Endodermal cell (in vitro differentiated cells): ENCODE measurements at regions not wholly inside any gene's neighbourhood (a gene's known extent, or its start where the extent isn't known, plus 50 kb on each side); places are given as distances from the start of the nearest gene placed in this dataset.

ENCODE experiments used
- DNase-seq: peaks from one replicate; pipeline ENCODE4 v3.0.0-alpha.2; 2017
- H3K27ac ChIP-seq: 2 replicates; pipeline ENCODE4 v1.5.1; 2013; ENCODE audit warnings: mild to moderate bottlenecking, low read depth, low read length, moderate library complexity
- H3K27me3 ChIP-seq: 2 replicates; pipeline ENCODE4 v1.6.1; 2013; ENCODE audit warnings: mild to moderate bottlenecking, low read length, moderate library complexity; ENCODE audit not compliant: insufficient read depth, control insufficient read depth, poor library complexity, severe bottlenecking
- H3K36me3 ChIP-seq: 2 replicates; pipeline ENCODE4 v1.7.0; 2013; ENCODE audit warnings: mild to moderate bottlenecking, low read length, moderate library complexity; ENCODE audit not compliant: control insufficient read depth, insufficient read depth
- H3K4me1 ChIP-seq: one replicate; pipeline ENCODE4 v1.7.0; 2013; ENCODE audit warnings: low read length; ENCODE audit not compliant: control insufficient read depth, insufficient read depth
- H3K4me3 ChIP-seq: 2 replicates; pipeline ENCODE4 v1.5.1; 2013; ENCODE audit warnings: mild to moderate bottlenecking, low read length, moderate library complexity
- H3K9ac ChIP-seq: 2 replicates; pipeline ENCODE4 v1.6.1; 2013; ENCODE audit warnings: mild to moderate bottlenecking, low read length, moderate library complexity; ENCODE audit not compliant: poor library complexity, severe bottlenecking; ENCODE audit errors: extremely low read depth
- H3K9me3 ChIP-seq: 2 replicates; pipeline ENCODE4 v1.6.1; 2013; ENCODE audit warnings: mild to moderate bottlenecking, low read length, moderate library complexity; ENCODE audit not compliant: control insufficient read depth
- H3K27ac Mint-ChIP-seq: 2 replicates; pipeline ENCODE4 v1.8.0; 2020; ENCODE audit warnings: mixed read lengths
- H3K27me3 Mint-ChIP-seq: 2 replicates; pipeline ENCODE4 v1.8.0; 2021; ENCODE audit warnings: mild to moderate bottlenecking, mixed read lengths; ENCODE audit not compliant: insufficient read depth
- H3K36me3 Mint-ChIP-seq: 2 replicates; pipeline ENCODE4 v1.8.0; 2020; ENCODE audit warnings: low read depth, mixed read lengths
- H3K4me1 Mint-ChIP-seq: 2 replicates; pipeline ENCODE4 v1.8.0; 2020; ENCODE audit warnings: mixed read lengths
- H3K4me3 Mint-ChIP-seq: 2 replicates; pipeline ENCODE4 v1.8.0; 2020; ENCODE audit warnings: mild to moderate bottlenecking, moderate library complexity, mixed read lengths
- H3K9me3 Mint-ChIP-seq: 2 replicates; pipeline ENCODE4 v1.8.0; 2020; ENCODE audit warnings: mild to moderate bottlenecking, mixed read lengths
- CTCF ChIP-seq: fragments of 200-600 bp; sonication (generic); conservative IDR thresholded peaks from 2 replicates; pipeline ENCODE4 v1.5.0; 2021; ENCODE audit warnings: antibody characterized with exemption, mild to moderate bottlenecking
- WGBS, 2 experiments: methylation state at CpG; one replicate each; pipeline versions ENCODE4 v1.1.5 to v1.1.7; 2013; ENCODE audit warnings: missing lambda C conversion rate in 2 of 2, mixed read lengths in 1 of 2; ENCODE audit not compliant: insufficient coverage in 1 of 2, insufficient read length in 1 of 2; 5-methylcytosine and 5-hydroxymethylcytosine counted together

GRCh38 chr4:124065936-124066335 lies 646.6 kb downstream of the ANKRD50 start:
- DNase-seq, result no peak
- Mint-ChIP-seq H3K27ac (no peak overlapping the region), H3K27me3 (no peaks in the 10 kb centered on the region), H3K36me3 (peaks cover 4% of the 10 kb centered on the region), H3K9me3 (peaks cover 13% of the 10 kb centered on the region), H3K4me3 (no peak overlapping the region), H3K4me1 (peaks cover 9% of the 10 kb centered on the region)
- no peaks in the 10 kb centered on the region for H3K27me3 ChIP-seq
- H3K4me3 ChIP-seq, result no peak overlapping the region
- no peak overlapping the region for H3K27ac ChIP-seq
- no peaks in the 10 kb centered on the region for H3K36me3 ChIP-seq
- peaks cover 15% of the 10 kb centered on the region for H3K9me3 ChIP-seq
- 91 to 100% methylated on average over 1 to 3 of the region's 4 CpGs for WGBS, 2 experiments
- H3K4me1 ChIP-seq, result peaks cover 6% of the 10 kb centered on the region
- no peak overlapping the region for H3K9ac ChIP-seq
- no peak for TF ChIP-seq CTCF

- Histone ChIP-seq H3K4me1 (peaks cover 6% of the 10 kb centered on the region), H3K36me3 (no peaks in the 10 kb centered on the region), H3K4me3 (no peak overlapping the region), H3K27ac (no peak overlapping the region), H3K27me3 (no peaks in the 10 kb centered on the region), H3K9ac (no peak overlapping the region), H3K9me3 (peaks cover 22% of the 10 kb centered on the region)
- no peak overlapping the region for H3K27ac Mint-ChIP-seq
- peaks cover 9% of the 10 kb centered on the region for H3K4me1 Mint-ChIP-seq
- H3K27me3 Mint-ChIP-seq, result no peaks in the 10 kb centered on the region
- 97% methylated on average over 1 of the region's 1 CpG; no CpG with 5 or more reads in 1 of the 2 experiments for WGBS, 2 experiments
- TF ChIP-seq CTCF, result no peak
- H3K9me3 Mint-ChIP-seq, result peaks cover 19% of the 10 kb centered on the region
- H3K4me3 Mint-ChIP-seq, result no peak overlapping the region
- peaks cover 6% of the 10 kb centered on the region for H3K36me3 Mint-ChIP-seq
- no peak for DNase-seq
These were observed 645.9 kb downstream of the ANKRD50 start for GRCh38 chr4:124066595-124066994.

- Histone ChIP-seq H3K4me3 (no peak overlapping the region), H3K27me3 (no peaks in the 10 kb centered on the region), H3K9me3 (peaks cover 26% of the 10 kb centered on the region), H3K27ac (no peak overlapping the region), H3K4me1 (peaks cover 6% of the 10 kb centered on the region), H3K36me3 (no peaks in the 10 kb centered on the region), H3K9ac (no peak overlapping the region)
- Mint-ChIP-seq H3K27ac (no peak overlapping the region), H3K36me3 (peaks cover 6% of the 10 kb centered on the region), H3K4me3 (no peak overlapping the region), H3K9me3 (peaks cover 23% of the 10 kb centered on the region), H3K27me3 (no peaks in the 10 kb centered on the region), H3K4me1 (peaks cover 9% of the 10 kb centered on the region)
- no peak for DNase-seq
- WGBS, 2 experiments, result 96% methylated on average over 2 of the region's 2 CpGs; no CpG with 5 or more reads in 1 of the 2 experiments
- TF ChIP-seq CTCF, result no peak
These were observed 645.5 kb downstream of the ANKRD50 start for GRCh38 chr4:124067046-124067445.
